ENCODE measurements at regions not wholly inside any gene's neighbourhood (a gene's known extent, or its start where the extent isn't known, plus 50 kb on each side); places are given as distances from the start of the nearest gene placed in this dataset.

- H3K27ac ChIP-seq, result no peak overlapping the region
- no peak for DNase-seq
- no peaks in the 10 kb centered on the region for H3K36me3 ChIP-seq
- H3K27me3 ChIP-seq, result no peaks in the 10 kb centered on the region
- no peaks in the 10 kb centered on the region for H3K9me3 ChIP-seq
- TF ChIP-seq CTCF (IDR thresholded peaks at IDR 0.05), result no peak
- no peak overlapping the region for H3K4me3 ChIP-seq
- H3K4me1 ChIP-seq, result no peaks in the 10 kb centered on the region
- no peak overlapping the region for H3K9ac ChIP-seq (ENCODE audit: low read depth in 2 of 2, low read length in 2 of 2)
- intact Hi-C loops (cut with DNase I), result no loop called here
These were observed 514.3 kb upstream of the SEL1L start for GRCh38 chr14:82047777-82048470.

- intact Hi-C loops (cut with DNase I), result no loop called here
- TF ChIP-seq CTCF (IDR thresholded peaks at IDR 0.05), result no peak
- Histone ChIP-seq H3K27me3 (no peaks in the 10 kb centered on the region), H3K9me3 (no peaks in the 10 kb centered on the region), H3K27ac (no peak overlapping the region), H3K36me3 (no peaks in the 10 kb centered on the region), H3K4me1 (no peaks in the 10 kb centered on the region), H3K4me3 (no peak overlapping the region), H3K9ac (ENCODE audit: low read depth in 2 of 2, low read length in 2 of 2) (no peak overlapping the region)
- DNase-seq, result no peak
These were observed 519.1 kb upstream of the SEL1L start for GRCh38 chr14:82052778-82053177.

GRCh38 chr14:82055515-82056115, 522.0 kb upstream of the SEL1L start:
- intact Hi-C loops (cut with DNase I), result no loop called here
- H3K4me1 ChIP-seq, result no peaks in the 10 kb centered on the region
- DNase-seq, result no peak
- TF ChIP-seq CTCF (IDR thresholded peaks at IDR 0.05), result no peak
- H3K9me3 ChIP-seq, result no peaks in the 10 kb centered on the region
- H3K27ac ChIP-seq, result no peak overlapping the region
- no peaks in the 10 kb centered on the region for H3K27me3 ChIP-seq
- no peaks in the 10 kb centered on the region for H3K36me3 ChIP-seq
- H3K9ac ChIP-seq (ENCODE audit: low read depth in 2 of 2, low read length in 2 of 2), result no peak overlapping the region
- H3K4me3 ChIP-seq, result no peak overlapping the region

- no peaks in the 10 kb centered on the region for H3K27me3 ChIP-seq
- no peak overlapping the region for H3K9ac ChIP-seq (ENCODE audit: low read depth in 2 of 2, low read length in 2 of 2)
- TF ChIP-seq CTCF (IDR thresholded peaks at IDR 0.05), result no peak
- no peak overlapping the region for H3K4me3 ChIP-seq
- no peak overlapping the region for H3K27ac ChIP-seq
- no peak for DNase-seq
- intact Hi-C loops (cut with DNase I), result no loop called here
- no peaks in the 10 kb centered on the region for H3K4me1 ChIP-seq
- no peaks in the 10 kb centered on the region for H3K36me3 ChIP-seq
- no peaks in the 10 kb centered on the region for H3K9me3 ChIP-seq
These were observed 526.6 kb upstream of the SEL1L start for GRCh38 chr14:82060219-82060618.

GRCh38 chr14:82067221-82067875, 533.7 kb upstream of the SEL1L start:
- Histone ChIP-seq H3K9ac (ENCODE audit: low read depth in 2 of 2, low read length in 2 of 2) (no peak overlapping the region), H3K4me3 (no peak overlapping the region), H3K4me1 (no peaks in the 10 kb centered on the region), H3K9me3 (no peaks in the 10 kb centered on the region), H3K27ac (no peak overlapping the region), H3K27me3 (no peaks in the 10 kb centered on the region), H3K36me3 (no peaks in the 10 kb centered on the region)
- no peak for TF ChIP-seq CTCF (IDR thresholded peaks at IDR 0.05)
- DNase-seq, result no peak
- intact Hi-C loops (cut with DNase I), result no loop called here
